ENCODE measurements at regions not wholly inside any gene's neighbourhood (a gene's known extent, or its start where the extent isn't known, plus 50 kb on each side); places are given as distances from the start of the nearest gene placed in this dataset.

- TF ChIP-seq POLR2A (IDR thresholded peaks at IDR 0.05) (no peak), CTCF (IDR thresholded peaks at IDR 0.05) (no peak)
Measured at GRCh38 chr18:40440088-40440487, 1514.9 kb upstream of the PIK3C3 start.

All from Peyer's patch (tissue), 4 donors.